Calu3 (cell line): ENCODE measurements at regions not wholly inside any gene's neighbourhood (a gene's known extent, or its start where the extent isn't known, plus 50 kb on each side); places are given as distances from the start of the nearest gene placed in this dataset.

Experiments used
- BruUV-seq: library from RNA; stranded (reverse); fragments of 400-500 nt; replicated peaks from 2 replicates; lab custom pipeline; 2021; lab: Mats Ljungman, UMichigan
- CTCF ChIA-PET: fragments of 300-600 bp; sonication (Branson Sonifier 250); formaldehyde crosslinking; loops from one replicate; lab custom pipeline; 2022; ENCODE audit warnings: antibody characterized with exemption; lab: Charles Lee
- DNase-seq: peaks from one replicate; pipeline ENCODE4 v3.0.0; 2022
- H3K27ac Mint-ChIP-seq: one replicate; pipeline ENCODE4 v1.8.0; 2022; ENCODE audit warnings: mixed read lengths; ENCODE audit not compliant: unreplicated experiment
- H3K27me3 Mint-ChIP-seq: one replicate; pipeline ENCODE4 v1.8.0; 2022; ENCODE audit warnings: mixed read lengths; ENCODE audit not compliant: unreplicated experiment
- H3K36me3 Mint-ChIP-seq: one replicate; pipeline ENCODE4 v1.8.0; 2022; ENCODE audit warnings: mild to moderate bottlenecking, moderate library complexity, mixed read lengths; ENCODE audit not compliant: insufficient read depth, unreplicated experiment
- H3K4me1 Mint-ChIP-seq: one replicate; pipeline ENCODE4 v1.8.0; 2022; ENCODE audit warnings: mild to moderate bottlenecking, low read depth, mixed read lengths; ENCODE audit not compliant: unreplicated experiment
- H3K4me3 Mint-ChIP-seq: one replicate; pipeline ENCODE4 v1.8.0; 2022; ENCODE audit warnings: mild to moderate bottlenecking, low read depth, moderate library complexity, mixed read lengths; ENCODE audit not compliant: unreplicated experiment
- H3K9me3 Mint-ChIP-seq: one replicate; pipeline ENCODE4 v1.8.0; 2022; ENCODE audit warnings: low read depth, mixed read lengths; ENCODE audit not compliant: unreplicated experiment
- CTCF ChIP-seq: fragments of 200-600 bp; IDR thresholded peaks from one replicate; pipeline ENCODE4 v1.8.0; 2022; ENCODE audit warnings: antibody characterized with exemption; ENCODE audit not compliant: unreplicated experiment
- intact Hi-C: fragments of 100-400 bp; cut with micrococcal nuclease; formaldehyde crosslinking; loops from one replicate; pipeline ENCODE4 v1.10.0; 2022; ENCODE audit not compliant: unreplicated experiment

DNA sequence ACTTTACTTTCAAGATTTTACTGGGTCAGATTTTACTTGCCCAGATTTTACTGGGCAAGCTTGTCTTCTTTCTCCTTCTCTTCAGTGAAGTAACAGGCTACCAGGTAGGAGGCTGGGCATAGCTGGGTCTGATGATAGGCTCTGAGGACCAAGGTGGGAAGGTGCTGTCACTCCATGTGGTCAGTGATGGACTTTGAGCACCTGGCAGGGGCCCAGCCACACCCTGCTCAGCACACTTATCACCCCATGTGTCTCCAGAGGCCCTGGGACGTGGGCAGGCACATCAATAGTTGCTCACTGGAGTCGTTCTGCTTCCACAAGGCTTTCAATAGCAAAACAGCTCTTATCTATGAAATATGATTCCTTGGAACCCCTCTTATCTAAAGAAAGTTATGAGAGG lies 70.5 kb upstream of the GPR26 start:
- CTCF ChIA-PET: no interaction called here
- no peaks in the 10 kb centered on the region for H3K4me1 Mint-ChIP-seq
- peaks cover 11% of the 10 kb centered on the region for H3K27me3 Mint-ChIP-seq
- no peak for DNase-seq
- intact Hi-C loops: no loop called here
- BruUV-seq: no TSS peak
- H3K4me3 Mint-ChIP-seq: no peak overlapping the region
- H3K27ac Mint-ChIP-seq: no peak overlapping the region
- no peaks in the 10 kb centered on the region for H3K36me3 Mint-ChIP-seq
- no peaks in the 10 kb centered on the region for H3K9me3 Mint-ChIP-seq
- no peak for TF ChIP-seq CTCF

- DNase-seq: no peak
- BruUV-seq: no TSS peak
- Mint-ChIP-seq H3K27ac (no peak overlapping the region), H3K4me1 (no peaks in the 10 kb centered on the region), H3K4me3 (no peak overlapping the region), H3K27me3 (peaks cover 8% of the 10 kb centered on the region), H3K9me3 (no peaks in the 10 kb centered on the region), H3K36me3 (no peaks in the 10 kb centered on the region)
- CTCF ChIA-PET: no interaction called here
- intact Hi-C loops: no loop called here
- no peak for TF ChIP-seq CTCF
Observed at GRCh38 chr10:123597676-123598075, 68.5 kb upstream of the GPR26 start.

GRCh38 chr10:123599366-123599849 lies 66.7 kb upstream of the GPR26 start:
- DNase-seq: no peak
- CTCF ChIA-PET: no interaction called here
- Mint-ChIP-seq H3K9me3 (no peaks in the 10 kb centered on the region), H3K36me3 (no peaks in the 10 kb centered on the region), H3K27ac (no peak overlapping the region), H3K4me1 (no peaks in the 10 kb centered on the region), H3K4me3 (no peak overlapping the region), H3K27me3 (peaks cover 19% of the 10 kb centered on the region)
- BruUV-seq: no TSS peak
- no peak for TF ChIP-seq CTCF
- intact Hi-C loops: no loop called here

- BruUV-seq: no TSS peak
- peaks cover 27% of the 10 kb centered on the region for H3K27me3 Mint-ChIP-seq
- CTCF ChIA-PET: no interaction called here
- intact Hi-C loops: no loop called here
- no peaks in the 10 kb centered on the region for H3K36me3 Mint-ChIP-seq
- no peaks in the 10 kb centered on the region for H3K9me3 Mint-ChIP-seq
- H3K4me1 Mint-ChIP-seq: no peaks in the 10 kb centered on the region
- no peak for DNase-seq
- no peak overlapping the region for H3K4me3 Mint-ChIP-seq
- no peak for TF ChIP-seq CTCF
- no peak overlapping the region for H3K27ac Mint-ChIP-seq
Observed at GRCh38 chr10:123600177-123600576, 66.0 kb upstream of the GPR26 start.
